H1 (cell line): ENCODE measurements at regions not wholly inside any gene's neighbourhood (a gene's known extent, or its start where the extent isn't known, plus 50 kb on each side); places are given as distances from the start of the nearest gene placed in this dataset.

Experiments
- CTCF ChIA-PET: fragments of 300-600 bp; sonication (Branson Sonifier 250); formaldehyde crosslinking; loops from one replicate; lab custom pipeline; 2021; ENCODE audit not compliant: partially characterized antibody; lab: Charles Lee
- POLR2A ChIA-PET: fragments of 300-600 bp; sonication (Branson Sonifier 250); formaldehyde crosslinking; loops from one replicate; lab custom pipeline; 2021; ENCODE audit warnings: inconsistent platforms; ENCODE audit not compliant: partially characterized antibody; lab: Charles Lee
- DNase-seq, 2 experiments: peaks; one replicate each; pipeline versions ENCODE4 v3.0.0 to v3.0.0-alpha.2; 2010 to 2022; ENCODE audit warnings: low spot score in 2 of 2, low read depth in 1 of 2, mixed read lengths in 1 of 2
- FAIRE-seq: peaks from 2 replicates; lab custom pipeline; 2011; peaks lifted over from hg19 to GRCh38; lab: Jason Lieb, UNC
- H2AFZ ChIP-seq: 2 replicates; pipeline ENCODE4 v1.8.1; 2012; ENCODE audit warnings: low read length, inconsistent platforms
- H2AK5ac ChIP-seq: 2 replicates; pipeline ENCODE4 v1.6.1; 2013; ENCODE audit warnings: low read depth, low read length
- H2BK120ac ChIP-seq: replicated peaks from 2 replicates; pipeline ENCODE3; 2013; ENCODE audit warnings: low read depth, low read length, inconsistent platforms
- H2BK12ac ChIP-seq: 2 replicates; pipeline ENCODE4 v1.6.1; 2013; ENCODE audit warnings: low read depth, low read length
- H2BK15ac ChIP-seq: 2 replicates; pipeline ENCODE4 v1.6.1; 2013; ENCODE audit warnings: low read length
- H2BK20ac ChIP-seq: 2 replicates; pipeline ENCODE4 v1.6.1; 2013; ENCODE audit warnings: low read length
- H2BK5ac ChIP-seq: 2 replicates; pipeline ENCODE4 v1.6.1; 2013; ENCODE audit warnings: low read depth, low read length
- H3K14ac ChIP-seq: 2 replicates; pipeline ENCODE4 v1.6.1; 2013; ENCODE audit warnings: inconsistent platforms; ENCODE audit not compliant: insufficient read length
- H3K18ac ChIP-seq: 2 replicates; pipeline ENCODE4 v1.6.1; 2013; ENCODE audit warnings: low read length; ENCODE audit errors: extremely low read depth
- H3K23ac ChIP-seq: 2 replicates; pipeline ENCODE4 v1.6.1; 2013; ENCODE audit warnings: inconsistent platforms; ENCODE audit not compliant: insufficient read length
- H3K23me2 ChIP-seq: 2 replicates; pipeline ENCODE4 v1.6.1; 2013; ENCODE audit warnings: low read depth, low read length
- H3K27ac ChIP-seq: 2 replicates; pipeline ENCODE4 v1.6.1; 2011; ENCODE audit warnings: low read depth, low read length, inconsistent platforms
- H3K27me3 ChIP-seq, 4 experiments: replicated peaks in 1 of 4; 1 replicate in 1 of 4; 2 replicates in 3 of 4; pipeline versions ENCODE4 v1.6.1 to v1.8.1; 2011 to 2013; ENCODE audit warnings: low read length in 3 of 4, mild to moderate bottlenecking in 3 of 4, inconsistent platforms in 2 of 4, mixed read lengths in 2 of 4, moderate library complexity in 1 of 4; ENCODE audit not compliant: control insufficient read depth in 3 of 4, insufficient read depth in 3 of 4; ENCODE audit errors: extremely low read depth in 1 of 4
- H3K36me3 ChIP-seq, 4 experiments: 2 replicates each; pipeline versions ENCODE4 v1.6.1 to v1.8.1; 2011 to 2013; ENCODE audit warnings: mild to moderate bottlenecking in 4 of 4, low read length in 3 of 4, moderate library complexity in 2 of 4, control low read depth in 1 of 4, inconsistent platforms in 1 of 4; ENCODE audit not compliant: insufficient read depth in 4 of 4, control insufficient read depth in 2 of 4
- H3K4ac ChIP-seq: replicated peaks from 2 replicates; pipeline ENCODE3; 2013; ENCODE audit warnings: low read length, low read depth, mixed read lengths, inconsistent platforms; ENCODE audit not compliant: insufficient read length
- H3K4me1 ChIP-seq, 4 experiments: replicated peaks in 1 of 4; 1 replicate in 1 of 4; 2 replicates in 3 of 4; pipeline versions ENCODE4 v1.6.1 to v1.8.1; 2011 to 2013; ENCODE audit warnings: low read length in 3 of 4, inconsistent platforms in 2 of 4, mixed read lengths in 1 of 4; ENCODE audit not compliant: insufficient read depth in 4 of 4, control insufficient read depth in 3 of 4
- H3K4me2 ChIP-seq, 2 experiments: 2 replicates each; pipeline versions ENCODE4 v1.6.1 to v1.8.1; 2011 to 2013; ENCODE audit warnings: low read depth in 2 of 2, low read length in 2 of 2, control low read depth in 1 of 2, inconsistent platforms in 1 of 2, mild to moderate bottlenecking in 1 of 2; ENCODE audit not compliant: insufficient read depth in 1 of 2
- H3K4me3 ChIP-seq, 4 experiments: fragments of 200-600, 300-600 bp in 1 of 4; sonication (generic), shearing (Covaris generic), sonication (Bioruptor Twin) in 1 of 4; 2 replicates each; pipeline versions ENCODE4 v1.5.1 to v1.8.1; 2011 to 2016; ENCODE audit warnings: low read length in 4 of 4, low read depth in 3 of 4, control low read depth in 2 of 4, inconsistent platforms in 2 of 4, mild to moderate bottlenecking in 2 of 4, mixed read lengths in 1 of 4, moderate library complexity in 1 of 4; ENCODE audit not compliant: insufficient read depth in 2 of 4; ENCODE audit errors: extremely low read depth in 1 of 4
- H3K56ac ChIP-seq: replicated peaks from 2 replicates; pipeline ENCODE3; 2013; ENCODE audit warnings: low read depth, mild to moderate bottlenecking, mixed read lengths, low read length, inconsistent platforms; ENCODE audit not compliant: insufficient read length
- H3K79me1 ChIP-seq: 2 replicates; pipeline ENCODE4 v1.6.1; 2013; ENCODE audit warnings: low read depth, low read length, control low read depth
- H3K79me2 ChIP-seq, 2 experiments: 2 replicates each; pipeline versions ENCODE4 v1.6.1 to v1.8.1; 2012 to 2013; ENCODE audit warnings: low read length in 2 of 2, mild to moderate bottlenecking in 2 of 2, inconsistent platforms in 1 of 2; ENCODE audit not compliant: insufficient read depth in 2 of 2, control insufficient read depth in 1 of 2
- H3K9ac ChIP-seq, 4 experiments: replicated peaks in 1 of 4; 1 replicate in 1 of 4; 2 replicates in 3 of 4; pipeline versions ENCODE4 v1.6.1 to v1.8.1; 2011 to 2013; ENCODE audit warnings: low read depth in 3 of 4, low read length in 3 of 4, control low read depth in 2 of 4, mild to moderate bottlenecking in 2 of 4, moderate library complexity in 2 of 4, inconsistent platforms in 1 of 4; ENCODE audit errors: extremely low read depth in 1 of 4
- H3K9me3 ChIP-seq, 2 experiments: 2 replicates each; pipeline versions ENCODE4 v1.6.1 to v1.8.1; 2012 to 2013; ENCODE audit warnings: mild to moderate bottlenecking in 2 of 2, moderate library complexity in 2 of 2, control low read depth in 1 of 2, inconsistent platforms in 1 of 2, low read depth in 1 of 2, low read length in 1 of 2, mixed read lengths in 1 of 2; ENCODE audit not compliant: insufficient read depth in 2 of 2
- H4K20me1 ChIP-seq, 2 experiments: replicated peaks in 1 of 2; 2 replicates each; pipeline versions ENCODE3 to v1.8.1; 2011 to 2013; ENCODE audit warnings: inconsistent platforms in 2 of 2, low read length in 2 of 2, mild to moderate bottlenecking in 1 of 2; ENCODE audit not compliant: insufficient read depth in 2 of 2, control insufficient read depth in 1 of 2
- H4K5ac ChIP-seq: 2 replicates; pipeline ENCODE4 v1.6.1; 2013; ENCODE audit warnings: low read length, low read depth, mixed read lengths, inconsistent platforms; ENCODE audit not compliant: insufficient read length
- H4K8ac ChIP-seq: 2 replicates; pipeline ENCODE4 v1.8.0; 2013; ENCODE audit warnings: mild to moderate bottlenecking, moderate library complexity, low read length, inconsistent platforms; ENCODE audit not compliant: insufficient read depth; ENCODE audit errors: extremely low read depth
- H4K91ac ChIP-seq: replicated peaks from 2 replicates; pipeline ENCODE3; 2013; ENCODE audit warnings: low read length, mixed read lengths, inconsistent platforms; ENCODE audit not compliant: insufficient read length
- BACH1 ChIP-seq: IDR thresholded peaks from 2 replicates; pipeline ENCODE4 v1.6.1; 2012; ENCODE audit warnings: low read length, improper control_type of control experiment
- JUN ChIP-seq: IDR thresholded peaks from 2 replicates; pipeline ENCODE4 v1.6.1; 2011; ENCODE audit warnings: low read depth, mild to moderate bottlenecking, improper control_type of control experiment, low read length
- WGBS, 2 experiments: shearing (Covaris generic) in 1 of 2; methylation state at CpG; one replicate each; pipeline versions ENCODE4 v1.1.6 to v1.1.7; 2013 to 2015; ENCODE audit warnings: low lambda C conversion rate in 2 of 2, mixed read lengths in 2 of 2, inconsistent platforms in 1 of 2, low coverage in 1 of 2, missing lambda C conversion rate in 1 of 2; ENCODE audit not compliant: insufficient replicate concordance in 2 of 2, insufficient coverage in 1 of 2, insufficient read length in 1 of 2; ENCODE audit errors: extremely low coverage in 1 of 2, missing lambda C conversion rate in 1 of 2; 5-methylcytosine and 5-hydroxymethylcytosine counted together

DNA sequence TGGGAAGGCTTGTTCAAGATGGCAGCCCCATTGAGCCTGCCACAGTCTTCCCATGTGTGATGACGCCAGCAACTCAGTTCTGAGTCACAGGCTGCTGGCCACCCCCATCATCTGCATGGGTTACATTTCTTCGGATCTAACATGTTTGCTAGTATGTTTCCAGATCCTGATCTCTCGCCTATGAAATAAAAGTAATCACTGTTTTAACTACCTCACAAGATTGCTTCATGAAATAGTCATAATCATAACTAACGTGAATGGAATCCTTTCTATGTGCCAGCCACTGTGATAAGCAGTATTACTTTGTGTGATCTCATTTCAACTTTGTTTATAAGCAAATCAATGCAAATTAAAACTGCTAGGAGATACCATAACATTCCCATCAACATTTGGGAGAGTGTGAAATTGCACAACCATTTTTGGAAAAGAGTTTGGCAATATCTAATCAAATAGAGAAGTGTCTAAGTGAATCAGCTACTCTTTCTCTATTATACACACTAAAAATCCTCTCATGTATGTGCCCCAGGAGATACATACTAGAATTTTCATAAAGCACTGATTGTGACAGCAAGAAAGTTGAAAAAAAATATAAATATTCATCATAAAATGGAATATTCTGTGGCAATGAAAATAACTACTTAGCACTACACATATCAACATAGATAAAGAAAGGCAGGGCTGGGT is 300.2 kb upstream of the IRX5 start:
- no peak overlapping the region for H3K4me3 ChIP-seq
- H3K9ac ChIP-seq, result no peak overlapping the region
- H2BK5ac ChIP-seq, result no peak overlapping the region
- POLR2A ChIA-PET, result no interaction called here
- no peaks in the 10 kb centered on the region for H3K36me3 ChIP-seq
- 86% methylated on average over 4 of the region's 4 CpGs; no CpG with 5 or more reads in 1 of the 2 experiments for WGBS, 2 experiments
- no peaks in the 10 kb centered on the region for H4K20me1 ChIP-seq
- no peaks in the 10 kb centered on the region for H3K79me1 ChIP-seq
- no peaks in the 10 kb centered on the region for H3K23me2 ChIP-seq
- no peak overlapping the region for H2BK120ac ChIP-seq
- H3K4ac ChIP-seq, result no peak overlapping the region
- H3K27me3 ChIP-seq, result peaks cover 0 to 4% (median 0%) of the 10 kb centered on the region in 4 experiments; a peak in 3 of 7 replicates
- no peaks in the 10 kb centered on the region for H3K4me1 ChIP-seq
- H4K8ac ChIP-seq, result no peak overlapping the region
- H3K9me3 ChIP-seq, result no peaks in the 10 kb centered on the region
- H3K18ac ChIP-seq, result no peak overlapping the region
- H3K4me2 ChIP-seq, result no peak overlapping the region
- H3K56ac ChIP-seq, result no peak overlapping the region
- CTCF ChIA-PET, result no interaction called here
- no peak overlapping the region for H3K27ac ChIP-seq
- H4K5ac ChIP-seq, result no peak overlapping the region
- no peak overlapping the region for H3K23ac ChIP-seq
- no peak overlapping the region for H2AK5ac ChIP-seq
- H2BK20ac ChIP-seq, result no peak overlapping the region
- H2BK12ac ChIP-seq, result no peak overlapping the region
- no peak for DNase-seq
- no peak overlapping the region for H3K14ac ChIP-seq
- H2BK15ac ChIP-seq, result no peak overlapping the region
- no peak overlapping the region for H4K91ac ChIP-seq
- H3K79me2 ChIP-seq, result no peaks in the 10 kb centered on the region
- FAIRE-seq, result no peak
- no peak overlapping the region for H2AFZ ChIP-seq
- TF ChIP-seq BACH1, result no peak
- no peak for TF ChIP-seq JUN
